Muscle layer of duodenum (tissue), 2 donors: ENCODE measurements at regions not wholly inside any gene's neighbourhood (a gene's known extent, or its start where the extent isn't known, plus 50 kb on each side); places are given as distances from the start of the nearest gene placed in this dataset.

Source experiments
- H3K27ac ChIP-seq: one replicate; pipeline ENCODE4 v1.7.0; 2013; ENCODE audit warnings: mild to moderate bottlenecking, low read length
- H3K27me3 ChIP-seq: one replicate; pipeline ENCODE4 v1.7.0; 2013; ENCODE audit warnings: low read depth, mild to moderate bottlenecking, control low read depth, low read length
- H3K36me3 ChIP-seq, 2 donors: one replicate each; pipeline ENCODE4 v1.7.0; 2013; ENCODE audit warnings: low read length in 2 of 2, control low read depth in 1 of 2, mild to moderate bottlenecking in 1 of 2; ENCODE audit not compliant: insufficient read depth in 2 of 2, control insufficient read depth in 1 of 2
- H3K4me1 ChIP-seq, 2 donors: one replicate each; pipeline ENCODE4 v1.7.0; 2013; ENCODE audit warnings: low read length in 2 of 2, mild to moderate bottlenecking in 2 of 2, control low read depth in 1 of 2, moderate library complexity in 1 of 2; ENCODE audit not compliant: insufficient read depth in 2 of 2, control insufficient read depth in 1 of 2
- H3K4me3 ChIP-seq, 2 donors: one replicate each; pipeline ENCODE4 v1.7.0; 2013; ENCODE audit warnings: low read length in 2 of 2, low read depth in 1 of 2, mild to moderate bottlenecking in 1 of 2
- H3K9me3 ChIP-seq, 2 donors: one replicate each; pipeline ENCODE4 v1.7.0; 2013; ENCODE audit warnings: low read length in 2 of 2, control low read depth in 1 of 2, mild to moderate bottlenecking in 1 of 2; ENCODE audit not compliant: control insufficient read depth in 1 of 2
- donor health status: healthy.

DNA sequence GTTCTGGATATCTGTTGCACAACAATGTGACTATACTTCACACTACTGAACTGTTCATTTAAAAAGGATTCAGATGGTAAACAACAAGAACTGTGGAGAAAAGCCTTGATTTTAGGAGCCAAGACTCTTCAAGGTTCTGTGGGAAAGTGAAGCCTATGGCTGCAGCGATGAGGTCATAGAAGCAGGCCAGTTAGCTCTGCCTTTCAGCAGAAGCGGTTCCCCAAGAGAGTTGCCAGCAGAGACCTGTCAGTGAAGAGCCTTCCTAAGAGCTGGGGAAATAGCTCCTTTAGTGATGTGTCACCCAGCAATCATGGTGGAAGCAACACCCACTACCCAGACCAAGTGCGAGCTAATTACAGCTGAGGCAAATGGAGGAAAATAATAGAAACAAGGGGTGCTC is 346.5 kb upstream of the ETAA1 start:
- Histone ChIP-seq H3K4me3 (no peak overlapping the region), H3K36me3 (no peaks in the 10 kb centered on the region), H3K27ac (no peak overlapping the region), H3K9me3 (no peaks in the 10 kb centered on the region), H3K4me1 (peaks cover 0 to 10% of the 10 kb centered on the region in 2 donors), H3K27me3 (no peaks in the 10 kb centered on the region)

DNA sequence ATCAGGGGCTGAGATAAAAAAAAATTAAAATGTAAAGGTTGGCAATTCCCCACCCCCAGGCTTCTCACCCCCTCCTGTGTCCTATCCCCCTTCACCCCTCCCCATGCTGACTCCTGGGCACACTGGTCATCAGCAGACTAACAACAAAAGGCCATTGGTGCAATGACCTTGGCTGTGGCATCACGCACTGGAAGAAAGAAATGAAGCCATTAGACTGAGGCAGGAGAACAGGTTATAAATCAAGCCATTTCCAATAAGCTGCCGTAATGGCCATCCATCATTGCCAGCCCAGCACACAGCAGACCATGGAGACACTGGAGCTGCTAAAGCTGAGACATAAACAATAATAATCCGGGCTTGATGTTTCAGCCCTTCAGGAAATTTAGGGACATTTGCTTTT is 342.4 kb upstream of the ETAA1 start:
- H3K9me3 ChIP-seq = peaks cover 0 to 3% of the 10 kb centered on the region in 2 donors
- no peaks in the 10 kb centered on the region for H3K27me3 ChIP-seq
- no peaks in the 10 kb centered on the region for H3K36me3 ChIP-seq
- H3K27ac ChIP-seq = no peak overlapping the region
- H3K4me1 ChIP-seq = peaks cover 0 to 3% of the 10 kb centered on the region in 2 donors
- no peak overlapping the region for H3K4me3 ChIP-seq

DNA sequence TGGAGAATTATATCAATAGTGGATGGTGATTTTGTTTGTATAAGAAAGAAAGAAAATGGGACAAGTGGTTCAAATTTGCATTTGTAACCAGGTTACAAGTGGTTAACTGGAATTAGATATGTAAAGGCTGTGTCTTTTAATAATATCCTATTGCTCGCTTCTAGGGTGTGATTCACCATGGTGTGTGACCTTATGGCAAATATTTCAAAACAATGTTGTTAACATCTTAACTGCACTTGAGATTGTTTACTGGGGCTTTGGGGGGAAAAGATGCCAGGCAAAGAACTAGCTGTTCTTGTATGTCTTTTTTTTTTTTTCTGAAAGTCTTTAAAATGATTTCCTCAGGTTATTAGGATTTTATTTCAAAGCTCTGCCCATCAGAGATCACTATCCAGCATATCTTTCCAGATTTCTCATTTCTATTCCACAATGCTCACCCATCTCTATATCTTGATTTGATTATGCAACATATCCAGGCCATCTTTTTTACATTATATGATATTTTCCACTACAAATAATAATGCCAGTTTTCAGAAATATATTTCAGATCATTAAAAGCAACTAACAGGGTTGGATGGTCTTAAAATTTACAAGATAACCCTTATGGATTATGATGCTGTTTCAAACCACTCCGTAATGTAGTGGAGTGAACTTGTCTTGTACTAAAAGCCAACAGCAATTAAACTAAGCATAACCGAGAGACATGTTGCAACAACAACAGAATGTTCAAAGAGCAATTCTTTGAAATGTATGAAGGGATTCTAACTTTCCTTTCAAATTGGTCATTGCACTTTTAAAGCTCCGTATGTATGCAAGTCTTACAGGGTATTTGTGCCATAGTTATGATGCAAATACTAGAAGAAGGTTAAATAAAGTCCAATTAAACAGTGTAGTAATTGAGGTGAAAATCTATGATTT is 341.5 kb upstream of the ETAA1 start:
- Histone ChIP-seq H3K4me1 (peaks cover 0 to 3% of the 10 kb centered on the region in 2 donors), H3K9me3 (peaks cover 0 to 9% of the 10 kb centered on the region in 2 donors), H3K27ac (no peak overlapping the region), H3K4me3 (no peak overlapping the region), H3K27me3 (no peaks in the 10 kb centered on the region), H3K36me3 (no peaks in the 10 kb centered on the region)

DNA sequence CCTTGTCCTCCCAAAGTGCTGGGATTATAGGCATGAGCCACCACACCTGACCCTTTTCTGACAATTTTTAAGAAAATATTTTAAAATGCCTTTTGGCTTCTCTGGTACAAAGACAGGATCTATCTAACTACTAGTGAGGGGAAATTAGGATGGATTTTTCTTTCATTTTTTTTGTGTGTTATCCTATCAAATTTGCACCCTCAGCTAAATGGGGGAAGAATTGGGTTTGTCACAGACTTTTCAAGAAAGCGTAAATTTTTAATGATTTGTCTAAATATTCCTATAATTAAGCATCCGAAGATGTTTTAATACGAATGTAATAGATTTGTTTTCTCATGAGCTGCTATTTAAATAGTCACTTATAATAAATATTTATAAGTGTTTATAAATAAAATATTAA is 340.0 kb upstream of the ETAA1 start:
- Histone ChIP-seq H3K27ac (no peak overlapping the region), H3K4me3 (no peak overlapping the region), H3K36me3 (no peaks in the 10 kb centered on the region), H3K27me3 (no peaks in the 10 kb centered on the region), H3K4me1 (peaks cover 0 to 3% of the 10 kb centered on the region in 2 donors), H3K9me3 (peaks cover 0 to 9% of the 10 kb centered on the region in 2 donors)

DNA sequence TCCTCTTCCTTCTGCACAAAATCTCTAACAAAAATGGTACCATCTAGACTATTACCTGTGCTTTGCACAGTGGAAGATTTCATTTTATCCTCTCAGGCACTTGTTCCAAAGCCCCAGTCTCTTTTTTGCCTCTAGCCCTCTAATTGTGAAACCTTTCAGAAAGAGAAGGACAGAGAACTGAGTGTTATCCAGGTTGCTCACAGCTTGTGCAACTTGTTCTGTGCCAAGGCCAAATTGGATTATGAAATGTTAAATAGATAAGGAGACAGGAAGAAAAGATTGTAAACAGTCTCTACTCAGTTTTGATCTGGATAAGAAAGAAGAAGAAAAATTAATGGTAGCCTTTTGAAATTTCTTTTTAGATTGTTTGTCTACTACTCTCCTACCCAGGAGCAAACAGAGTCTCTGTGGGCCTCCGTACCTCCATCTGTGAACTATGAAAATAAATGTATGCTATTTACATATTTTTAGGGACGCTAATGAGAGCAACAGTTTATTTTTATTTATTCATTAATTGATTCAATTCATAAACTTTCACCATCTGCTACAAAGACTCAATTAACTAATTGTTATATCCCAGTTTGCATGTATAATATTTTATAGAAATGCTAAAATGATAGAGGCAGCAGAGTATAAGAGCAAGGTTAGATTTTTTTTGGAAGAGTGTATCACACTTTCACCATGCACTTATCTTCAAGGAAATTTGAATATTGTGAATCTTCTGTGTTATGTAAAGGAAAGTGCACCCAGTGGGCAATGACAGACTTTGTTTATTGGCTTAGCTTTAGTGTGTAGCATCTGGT is 339.0 kb upstream of the ETAA1 start:
- Histone ChIP-seq H3K9me3 (peaks cover 0 to 9% of the 10 kb centered on the region in 2 donors), H3K36me3 (no peaks in the 10 kb centered on the region), H3K4me1 (peaks cover 0 to 3% of the 10 kb centered on the region in 2 donors), H3K4me3 (no peak overlapping the region), H3K27me3 (no peaks in the 10 kb centered on the region), H3K27ac (no peak overlapping the region)

DNA sequence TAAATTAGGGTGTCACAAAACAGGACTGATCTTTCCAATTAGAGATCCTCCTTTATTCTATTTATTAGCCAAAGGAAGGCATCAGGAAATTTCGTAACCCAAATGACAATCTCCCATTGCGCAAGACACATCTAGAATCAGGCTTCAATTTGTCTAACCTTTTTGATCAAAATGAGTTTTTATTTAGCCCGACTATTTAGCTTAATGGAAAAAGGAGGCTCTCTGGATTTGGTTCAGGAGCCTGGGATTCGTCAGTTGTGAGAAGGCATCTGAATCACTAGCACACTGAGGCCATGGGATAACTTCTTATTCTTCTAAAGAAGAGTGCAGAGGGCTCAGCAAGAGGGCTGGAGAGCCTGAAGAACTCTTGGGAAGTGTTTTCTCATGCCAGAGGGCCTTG is 332.1 kb upstream of the ETAA1 start:
- Histone ChIP-seq H3K4me3 (no peak overlapping the region), H3K36me3 (no peaks in the 10 kb centered on the region), H3K27ac (no peak overlapping the region), H3K4me1 (peaks cover 0 to 4% of the 10 kb centered on the region in 2 donors), H3K27me3 (no peaks in the 10 kb centered on the region), H3K9me3 (peaks cover 0 to 2% of the 10 kb centered on the region in 2 donors)

DNA sequence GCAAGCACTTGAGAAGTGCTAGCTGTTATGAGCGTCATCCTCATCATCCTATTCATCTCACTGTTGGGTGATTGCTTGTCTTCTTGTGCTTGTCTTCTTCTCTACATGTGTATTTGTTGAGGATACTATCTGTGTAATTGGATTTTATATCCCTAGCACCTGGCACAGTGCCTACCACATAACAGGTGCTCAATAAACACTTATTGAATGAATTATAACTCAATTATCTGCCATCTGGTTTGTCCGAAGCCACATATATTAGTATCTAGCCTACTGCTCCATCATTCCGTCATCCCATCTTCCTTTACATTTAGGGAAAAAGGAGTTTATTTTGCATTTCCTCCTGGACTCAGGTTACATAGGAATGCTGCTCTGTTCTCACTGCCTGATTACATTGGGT is 330.4 kb upstream of the ETAA1 start:
- Histone ChIP-seq H3K4me1 (peaks cover 0 to 4% of the 10 kb centered on the region in 2 donors), H3K27me3 (no peaks in the 10 kb centered on the region), H3K36me3 (no peaks in the 10 kb centered on the region), H3K27ac (no peak overlapping the region), H3K9me3 (no peaks in the 10 kb centered on the region), H3K4me3 (no peak overlapping the region)

DNA sequence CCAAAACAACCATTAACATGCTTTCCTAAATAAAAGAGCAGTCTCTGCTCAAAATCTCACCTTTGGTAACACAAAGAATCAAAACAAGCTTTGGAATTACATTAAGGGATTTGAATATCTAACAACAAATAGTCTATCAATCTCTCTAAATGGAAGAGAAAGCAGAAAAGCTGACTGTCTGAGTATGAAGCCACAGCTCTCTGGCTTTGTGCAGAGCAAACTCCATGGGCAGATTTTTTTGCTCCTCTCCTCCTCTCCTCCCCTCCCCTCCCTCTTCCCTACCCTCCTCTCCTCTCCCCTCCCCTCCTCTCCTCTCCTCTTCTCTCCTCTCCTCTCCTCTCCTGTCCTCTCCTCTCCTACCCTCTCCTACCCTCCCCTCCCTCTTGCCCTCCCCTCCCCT is 329.5 kb upstream of the ETAA1 start:
- Histone ChIP-seq H3K36me3 (no peaks in the 10 kb centered on the region), H3K4me3 (no peak overlapping the region), H3K27me3 (no peaks in the 10 kb centered on the region), H3K4me1 (peaks cover 0 to 4% of the 10 kb centered on the region in 2 donors), H3K9me3 (no peaks in the 10 kb centered on the region), H3K27ac (no peak overlapping the region)

DNA sequence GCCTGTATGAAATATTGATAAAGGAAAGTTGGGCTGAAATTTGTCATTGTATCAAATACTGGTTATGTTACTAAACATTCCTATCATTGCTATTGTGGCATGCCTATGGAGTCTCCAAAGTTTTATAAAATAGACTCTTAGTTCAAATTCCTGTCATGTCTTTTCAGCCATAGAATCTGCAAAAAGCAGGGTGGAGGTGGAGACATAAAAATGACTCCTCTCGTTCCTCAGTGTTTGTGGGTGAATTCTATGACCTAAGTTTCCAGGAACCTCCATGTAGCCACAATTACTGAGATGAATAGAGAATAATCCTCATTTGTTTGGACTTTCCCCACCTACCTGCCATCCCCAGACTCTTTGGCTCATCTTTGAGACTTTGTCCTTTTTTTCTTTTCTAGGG is 326.3 kb upstream of the ETAA1 start:
- Histone ChIP-seq H3K27me3 (no peaks in the 10 kb centered on the region), H3K4me3 (no peak overlapping the region), H3K4me1 (peaks cover 0 to 4% of the 10 kb centered on the region in 2 donors), H3K36me3 (no peaks in the 10 kb centered on the region), H3K9me3 (no peaks in the 10 kb centered on the region), H3K27ac (no peak overlapping the region)

DNA sequence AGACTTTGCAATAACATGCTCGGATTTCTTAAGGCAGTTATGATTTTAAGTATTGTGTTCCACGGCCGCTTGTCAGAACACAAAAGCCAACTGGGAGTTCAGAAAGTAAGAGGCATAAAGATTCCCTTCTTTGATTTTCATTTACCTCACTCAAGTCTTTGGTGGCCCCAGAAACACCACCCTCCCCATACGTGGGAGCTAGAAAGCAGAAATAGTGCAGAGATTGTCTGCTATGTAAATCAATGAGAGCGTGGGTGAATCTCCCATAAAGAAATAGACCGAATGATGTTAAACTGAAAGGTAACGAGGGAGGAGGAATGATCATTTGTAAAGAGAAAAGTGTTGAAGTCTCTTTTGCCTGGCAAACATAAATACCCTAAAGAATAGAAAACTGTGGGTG is 322.1 kb upstream of the ETAA1 start:
- Histone ChIP-seq H3K9me3 (no peaks in the 10 kb centered on the region), H3K4me1 (no peaks in the 10 kb centered on the region), H3K4me3 (no peak overlapping the region), H3K27ac (no peak overlapping the region), H3K27me3 (no peaks in the 10 kb centered on the region), H3K36me3 (no peaks in the 10 kb centered on the region)

DNA sequence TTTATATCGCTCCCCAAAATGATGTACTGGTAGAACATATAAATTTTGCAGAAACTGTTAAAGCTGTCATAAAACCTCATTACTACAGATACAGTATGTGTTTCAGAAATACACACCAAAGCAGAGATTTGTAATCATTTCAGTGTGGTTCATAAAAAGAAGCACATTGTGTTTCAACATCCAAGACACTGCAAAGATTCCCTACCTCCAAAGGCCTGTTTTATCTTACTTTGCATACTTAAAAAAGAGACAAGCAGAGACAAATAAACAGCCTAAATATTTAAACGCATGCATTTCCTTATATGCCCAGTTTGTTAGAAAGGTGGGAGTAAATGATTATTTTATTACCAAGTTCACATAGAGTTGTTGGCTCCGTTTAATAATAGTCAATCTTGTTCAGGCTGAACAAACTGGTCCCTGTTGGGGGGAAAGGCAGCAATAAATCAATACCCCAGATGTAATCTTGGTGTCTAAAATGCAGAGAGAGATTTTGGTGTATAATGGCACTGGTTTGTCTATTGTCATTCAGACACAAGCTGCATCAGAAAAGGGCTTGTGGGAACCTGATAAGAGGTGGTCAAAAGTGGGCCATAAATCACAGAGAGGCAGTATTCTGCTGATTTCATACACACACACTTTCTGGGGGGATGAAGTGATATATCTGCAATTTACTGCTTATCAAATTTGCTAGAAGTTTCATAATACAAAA is 321.4 kb upstream of the ETAA1 start:
- no peak overlapping the region for H3K27ac ChIP-seq
- no peaks in the 10 kb centered on the region for H3K27me3 ChIP-seq
- H3K4me3 ChIP-seq = no peak overlapping the region
- H3K4me1 ChIP-seq = no peaks in the 10 kb centered on the region
- H3K36me3 ChIP-seq = no peaks in the 10 kb centered on the region
- peaks cover 0 to 5% of the 10 kb centered on the region in 2 donors for H3K9me3 ChIP-seq
